ENCODE measurements at regions not wholly inside any gene's neighbourhood (a gene's known extent, or its start where the extent isn't known, plus 50 kb on each side); places are given as distances from the start of the nearest gene placed in this dataset.

GRCh38 chr12:98137278-98137677, 378.1 kb upstream of the TMPO start:
- TF ChIP-seq CTCF (IDR thresholded peaks at IDR 0.05) (no peak), EZH2phosphoT487 (IDR thresholded peaks at IDR 0.05) (no peak), EZH2 (IDR thresholded peaks at IDR 0.05) (no peak)
